Renal cortex interstitium (tissue), 11 donors: ENCODE measurements at regions not wholly inside any gene's neighbourhood (a gene's known extent, or its start where the extent isn't known, plus 50 kb on each side); places are given as distances from the start of the nearest gene placed in this dataset.
"Not testable (repeated sequence)": the region's sequence is repeated elsewhere in the genome, so short reads cannot be mapped to it uniquely, and the experiment has no call there.

ENCODE experiments used
- DNase-seq, 11 donors: peaks; one replicate each; pipeline ENCODE4 v3.0.0-alpha.2; 2013; ENCODE audit warnings: low read depth in 9 of 11, low spot score in 4 of 11; ENCODE audit errors: extremely low read depth in 1 of 11

DNA sequence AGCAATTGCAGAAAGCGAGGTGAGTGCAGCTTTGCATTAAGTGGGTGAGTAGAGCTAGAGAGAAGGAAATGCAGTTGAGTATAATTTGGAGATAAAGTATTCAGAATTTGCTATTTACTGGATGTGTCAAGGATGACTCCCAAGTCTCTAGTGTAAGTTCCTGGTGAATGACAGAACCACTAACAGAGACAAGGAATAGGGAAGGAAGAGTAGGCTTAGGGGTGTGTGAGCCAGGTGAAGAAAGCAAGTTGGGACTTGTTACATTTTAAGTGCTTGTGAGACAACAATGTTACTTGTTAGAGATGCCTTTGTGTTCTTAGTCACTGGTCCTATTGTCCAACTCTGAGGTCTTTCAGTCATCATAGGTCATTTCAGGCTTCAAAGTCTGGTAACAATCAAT, 70.8 kb downstream of the TBC1D26 start:
- not testable (repeated sequence) for DNase-seq

DNA sequence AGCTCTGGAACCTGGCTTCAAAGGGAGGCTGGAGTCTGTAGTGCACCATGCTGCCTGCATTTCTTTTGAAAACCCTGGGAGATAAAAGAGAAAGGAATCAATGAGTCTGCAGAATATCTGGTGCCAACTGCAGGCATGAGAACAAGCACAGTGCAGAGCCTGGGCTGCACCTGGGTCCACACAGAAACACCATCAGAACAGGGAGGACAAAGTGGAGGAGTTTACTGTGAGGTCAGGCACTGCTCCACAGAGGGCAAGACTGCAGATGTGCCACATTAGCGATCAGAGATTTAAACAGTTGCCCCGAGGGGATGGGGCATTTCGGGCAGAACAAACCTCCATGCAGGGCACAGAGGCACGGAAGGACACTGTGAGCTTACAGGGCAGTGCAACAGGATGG, 74.7 kb downstream of the TBC1D26 start:
- DNase-seq: not testable (repeated sequence)

DNA sequence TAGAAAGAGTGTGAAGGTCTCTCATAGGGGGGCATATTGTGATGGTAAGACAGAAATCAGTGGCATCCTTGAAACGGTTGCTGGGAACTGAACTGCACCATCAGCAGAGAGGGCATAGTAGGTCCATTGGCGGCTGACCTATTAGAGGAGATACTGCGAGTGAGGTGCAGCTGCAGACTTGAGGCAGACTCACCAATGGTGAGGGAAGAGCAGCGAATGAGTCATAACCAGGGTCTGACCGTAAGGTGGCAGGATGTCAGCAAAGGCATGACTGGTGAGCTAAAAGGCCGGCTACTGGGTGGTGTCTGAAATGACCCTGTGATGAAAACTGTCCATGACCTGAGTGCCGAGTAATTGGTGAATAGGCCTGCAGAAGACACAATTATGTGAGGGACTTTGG, 81.3 kb downstream of the TBC1D26 start:
- DNase-seq: not testable (repeated sequence)

DNA sequence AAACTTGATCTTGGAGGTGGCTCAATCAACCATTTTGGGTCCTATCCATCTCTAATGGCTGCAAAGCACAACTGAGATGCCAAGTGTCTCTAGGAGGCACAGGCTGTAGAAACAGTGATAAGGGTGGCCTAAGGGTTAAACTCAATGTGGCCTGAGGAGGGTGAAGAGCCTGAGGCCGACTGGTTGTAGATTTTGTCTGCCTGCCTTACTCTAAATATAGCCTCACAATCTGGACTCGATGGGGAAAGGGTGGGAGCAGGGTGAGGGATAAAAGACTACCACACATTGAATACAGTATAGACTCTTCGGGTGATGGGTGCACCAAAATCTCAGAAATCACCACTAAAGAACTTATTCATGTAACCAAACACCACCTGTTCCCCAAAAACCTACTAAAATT, 81.9 kb downstream of the TBC1D26 start:
- not testable (repeated sequence) for DNase-seq

DNA sequence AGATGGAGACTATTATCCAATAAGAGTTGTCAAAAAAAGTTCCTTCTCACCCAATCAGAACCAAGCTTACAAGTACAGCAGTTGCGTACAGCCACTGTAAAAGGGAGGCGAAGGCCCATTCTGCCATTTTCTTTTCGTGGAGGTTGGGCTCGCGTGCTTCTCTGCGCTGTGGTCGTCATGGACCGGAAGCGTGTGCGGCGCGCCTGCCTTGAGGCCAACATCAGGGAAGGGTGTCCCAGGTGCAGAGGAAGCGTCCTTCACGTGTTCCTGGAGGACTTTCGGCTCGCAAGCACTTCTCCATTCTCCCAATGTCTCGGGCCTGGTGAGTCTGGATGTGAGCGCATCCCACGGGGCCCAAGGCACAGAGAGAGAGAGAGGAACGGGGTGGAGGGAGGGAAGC, 85.8 kb downstream of the TBC1D26 start:
- not testable (repeated sequence) for DNase-seq

DNA sequence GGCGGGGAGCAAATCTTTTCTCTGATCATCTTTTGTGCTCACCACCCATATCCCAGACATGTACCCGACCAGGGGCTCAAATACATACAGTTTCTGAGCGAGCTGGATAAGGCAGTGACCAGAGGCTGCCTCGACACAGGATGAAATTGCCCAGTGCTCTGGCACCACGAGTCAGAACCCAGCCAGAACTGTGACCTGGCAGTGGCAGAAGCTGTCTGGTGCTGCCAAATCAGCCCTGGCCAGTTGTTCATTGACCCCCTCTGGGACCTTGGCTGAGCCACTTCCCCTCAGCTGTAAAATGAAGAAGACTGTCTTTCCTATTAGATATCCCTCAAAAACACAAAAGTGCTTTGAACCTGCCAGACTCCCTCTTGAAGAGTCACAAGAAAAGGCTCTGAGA, 90.2 kb downstream of the TBC1D26 start:
- not testable (repeated sequence) for DNase-seq

DNA sequence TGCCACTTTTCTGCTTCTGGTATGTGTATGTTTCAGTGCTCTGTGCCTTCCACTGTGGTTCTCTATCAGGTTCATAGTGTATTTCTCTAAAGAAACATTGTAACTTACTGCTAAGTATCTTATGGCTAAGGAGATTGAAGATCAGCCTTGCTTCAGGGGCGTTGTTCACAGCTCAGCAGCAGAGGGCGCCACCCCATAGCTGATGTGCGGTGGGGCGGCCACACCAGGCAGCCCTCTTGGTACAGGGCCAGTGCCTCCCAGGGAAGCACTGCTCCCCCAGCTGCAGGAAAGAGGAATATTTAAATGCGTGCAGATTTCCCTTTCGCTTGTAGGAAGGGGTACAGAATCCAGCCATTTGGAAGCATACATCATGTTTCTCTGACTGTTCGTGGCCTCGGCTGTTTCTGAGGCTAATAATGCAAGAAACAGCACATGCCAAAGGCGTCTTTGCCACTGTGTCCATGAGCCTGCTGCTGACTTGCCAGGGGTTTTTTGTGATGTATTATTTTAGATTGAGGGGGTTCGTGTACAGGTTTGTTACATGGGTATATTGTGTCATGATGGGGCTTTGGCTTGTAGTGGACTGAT, 96.7 kb downstream of the TBC1D26 start:
- DNase-seq: peak; percentile 20 to 61 (median 43)

DNA sequence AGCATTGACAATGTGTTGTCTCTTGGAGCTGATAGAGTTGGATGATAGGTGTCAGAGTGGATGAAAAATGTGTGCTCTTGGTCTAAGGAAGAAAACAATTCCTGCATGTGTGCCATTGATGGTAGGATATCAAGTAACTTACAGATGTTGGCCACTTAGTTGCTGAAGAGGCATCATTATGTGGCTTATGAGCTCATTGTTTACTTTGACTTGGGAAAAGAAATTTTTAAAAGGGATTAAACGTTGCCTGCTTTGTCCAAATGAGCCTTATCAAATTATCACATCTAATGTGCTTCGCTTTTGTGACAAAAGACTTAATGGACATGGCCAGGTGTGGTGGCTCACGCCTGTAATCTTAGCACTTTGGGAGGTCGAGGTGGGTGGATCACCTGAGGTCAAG, 98.1 kb downstream of the TBC1D26 start:
- DNase-seq: not testable (repeated sequence)

DNA sequence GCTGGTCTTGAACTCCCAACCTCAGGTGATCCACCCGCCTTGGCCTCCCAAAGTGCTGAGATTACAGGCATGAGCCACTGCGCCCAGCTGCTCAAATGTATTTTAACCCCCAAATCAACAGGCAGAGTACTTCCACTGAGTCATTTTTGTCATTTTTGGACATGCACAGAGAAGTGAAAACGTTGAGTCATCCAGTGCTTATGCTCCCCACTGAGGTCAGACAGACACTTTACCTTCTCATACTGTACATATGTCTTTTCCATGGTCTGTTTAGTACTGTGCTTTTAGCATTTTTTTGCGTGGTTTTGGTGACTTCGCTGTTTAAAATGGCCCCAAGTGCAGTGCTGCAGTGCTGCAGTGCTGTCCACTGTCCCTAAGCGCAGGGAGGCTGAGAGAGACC, 99.1 kb downstream of the TBC1D26 start:
- DNase-seq: not testable (repeated sequence)

DNA sequence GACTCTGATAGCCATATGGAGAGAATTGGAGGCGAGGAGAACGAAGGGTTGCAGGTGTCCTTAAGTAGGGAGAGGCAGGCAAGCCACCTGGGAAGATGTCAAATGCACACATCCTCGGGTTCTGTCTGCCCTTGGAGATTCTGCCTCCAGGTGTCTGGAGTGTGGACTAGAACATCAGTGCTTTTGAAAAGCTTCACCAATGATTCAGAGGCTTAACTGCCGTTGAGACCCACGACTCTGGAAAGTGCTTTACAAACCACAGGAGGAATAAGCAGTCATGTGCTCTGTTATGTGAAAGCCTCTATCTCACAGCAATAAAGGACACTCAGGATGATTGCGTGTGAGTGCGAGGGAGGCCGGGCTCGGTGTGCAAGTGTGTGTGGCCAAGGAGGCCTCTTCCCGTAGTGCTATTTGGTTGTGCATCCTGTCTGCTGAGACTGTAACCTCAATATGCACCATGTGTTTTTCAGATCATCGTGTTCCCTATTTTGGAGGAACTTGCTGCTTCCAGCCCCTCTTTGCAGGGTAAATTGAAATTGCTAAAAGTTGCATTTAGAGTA, 100.9 kb downstream of the TBC1D26 start:
- DNase-seq: not testable (repeated sequence)

DNA sequence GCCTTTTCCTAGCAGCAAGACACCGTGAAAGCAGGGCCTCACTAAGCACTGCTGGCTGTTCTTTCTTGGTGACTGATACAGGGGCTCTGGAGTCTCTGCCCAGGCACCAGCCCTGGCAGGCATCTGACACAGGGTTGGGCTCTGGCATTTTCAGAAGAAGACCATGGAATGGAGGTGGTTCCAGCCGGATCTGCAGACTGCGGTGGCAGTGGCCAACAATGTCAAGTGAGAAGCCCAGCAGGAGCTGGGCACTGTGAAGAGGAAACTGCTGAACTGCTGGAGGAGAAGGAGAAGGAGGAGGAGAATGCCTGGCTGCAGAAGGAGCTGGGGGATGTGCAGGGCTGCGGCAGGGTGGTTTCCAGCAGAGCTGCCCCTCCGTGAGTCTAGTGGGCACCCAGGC, 101.8 kb downstream of the TBC1D26 start:
- DNase-seq: not testable (repeated sequence)

DNA sequence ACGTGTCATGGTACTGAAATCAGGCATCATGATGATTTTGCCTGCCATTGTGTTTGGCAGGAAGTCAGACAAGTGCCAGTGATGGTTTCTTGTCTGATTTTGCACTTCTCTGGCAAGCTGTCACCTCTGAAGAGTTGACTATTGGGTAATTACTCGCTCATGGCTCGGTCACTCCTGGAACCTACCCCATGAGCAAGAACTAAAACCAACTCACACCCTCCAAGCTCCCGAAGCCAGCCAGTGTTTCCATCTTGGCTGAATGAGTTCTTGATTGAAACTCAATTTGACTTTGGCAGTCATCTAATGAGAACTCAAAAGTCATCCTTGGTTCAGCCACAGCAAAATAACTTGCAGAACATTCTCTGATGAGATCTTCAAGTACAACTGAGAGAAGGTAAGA, 103.4 kb downstream of the TBC1D26 start:
- DNase-seq: not testable (repeated sequence)

DNA sequence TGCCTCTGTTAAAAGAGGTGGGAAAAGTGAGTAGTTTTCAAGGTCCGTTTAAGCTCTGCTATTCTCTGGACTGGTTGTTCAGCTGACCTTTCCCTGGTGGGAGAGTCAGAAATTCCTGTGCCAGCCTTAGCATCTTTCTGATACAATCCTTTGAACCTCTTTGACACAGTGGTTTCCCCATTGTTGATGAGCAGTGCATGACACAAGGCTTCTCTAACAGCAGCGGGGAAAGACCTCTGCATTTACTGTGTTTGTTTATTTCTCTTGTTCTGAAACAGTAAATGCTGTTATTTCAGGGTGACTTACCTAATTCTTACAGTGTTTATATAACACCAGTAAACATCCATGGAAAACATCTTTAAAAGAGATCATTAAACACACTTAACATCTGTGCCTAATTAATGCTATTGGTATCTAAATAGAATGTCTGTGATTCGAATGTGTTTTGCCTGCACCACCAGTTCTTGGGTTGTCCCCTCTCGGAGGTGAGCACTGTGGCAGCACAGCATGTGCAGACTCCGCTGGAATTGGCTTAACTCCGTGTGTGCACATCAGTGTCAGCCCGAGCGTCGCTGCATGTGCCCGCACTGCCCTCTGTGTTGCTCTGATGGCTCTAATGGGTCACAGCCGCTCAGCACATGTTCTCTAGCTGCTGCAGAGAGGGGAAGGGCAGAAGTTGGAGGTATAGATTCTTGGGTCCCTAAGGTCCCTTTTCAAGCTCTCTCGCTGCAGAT, 104.3 kb downstream of the TBC1D26 start:
- not testable (repeated sequence) for DNase-seq

DNA sequence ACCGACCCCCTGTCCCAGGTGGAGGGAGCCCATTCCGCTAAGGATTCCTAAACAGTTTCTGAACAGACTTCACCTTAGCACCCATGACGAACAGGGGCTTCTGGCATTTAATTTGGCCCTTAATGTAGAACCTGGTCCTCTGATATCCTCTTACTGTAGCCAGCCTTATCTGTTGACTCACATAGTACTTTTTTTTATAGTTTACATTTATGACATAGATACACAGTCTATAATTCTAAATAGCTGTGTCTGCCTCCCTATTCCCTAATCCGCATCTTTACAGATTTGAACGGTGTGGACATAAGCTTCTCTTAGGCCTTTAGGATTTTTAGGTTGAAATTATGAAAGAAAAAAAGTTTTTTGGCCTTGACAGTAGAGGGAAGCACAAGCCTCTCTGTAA, 104.9 kb downstream of the TBC1D26 start:
- DNase-seq: not testable (repeated sequence)

DNA sequence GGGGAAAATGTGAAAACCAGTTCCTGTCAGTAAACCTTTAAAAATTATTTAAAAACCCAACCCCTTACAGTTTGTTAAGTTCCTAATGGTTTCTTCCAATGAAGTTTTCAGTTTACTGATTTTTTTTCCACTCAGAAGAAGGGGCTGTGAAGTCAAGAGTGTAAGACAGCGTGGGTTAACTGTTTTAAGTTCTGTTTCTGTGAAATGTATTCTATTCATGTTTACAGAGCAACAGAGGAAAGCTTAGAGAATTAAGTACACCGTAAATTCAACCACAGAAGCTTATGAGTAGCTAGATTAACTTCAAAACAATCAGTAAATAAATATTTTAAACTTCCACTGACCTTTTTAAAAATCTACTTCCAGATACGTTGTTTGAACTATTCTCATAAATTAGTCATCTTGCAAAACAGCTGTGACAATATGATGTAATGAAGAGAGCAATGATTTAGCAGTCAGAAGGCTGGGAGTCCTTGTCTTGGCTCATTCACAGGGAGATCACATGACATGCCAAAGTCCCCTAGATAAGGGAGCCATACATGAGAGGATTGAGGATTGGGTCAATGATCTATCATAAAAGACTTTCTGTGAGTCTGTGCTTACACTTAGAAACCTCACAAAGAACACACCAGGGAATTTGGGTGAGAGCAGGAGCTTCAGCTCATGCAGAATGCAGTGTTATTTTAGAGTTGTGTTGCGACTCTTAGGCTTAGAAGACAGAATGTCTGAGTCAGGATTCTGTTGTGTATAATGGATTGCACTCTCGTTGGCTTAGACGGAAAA, 97.3 kb upstream of the ADORA2B start:
- peak in 2 of 11 donors; percentile 9 for DNase-seq

DNA sequence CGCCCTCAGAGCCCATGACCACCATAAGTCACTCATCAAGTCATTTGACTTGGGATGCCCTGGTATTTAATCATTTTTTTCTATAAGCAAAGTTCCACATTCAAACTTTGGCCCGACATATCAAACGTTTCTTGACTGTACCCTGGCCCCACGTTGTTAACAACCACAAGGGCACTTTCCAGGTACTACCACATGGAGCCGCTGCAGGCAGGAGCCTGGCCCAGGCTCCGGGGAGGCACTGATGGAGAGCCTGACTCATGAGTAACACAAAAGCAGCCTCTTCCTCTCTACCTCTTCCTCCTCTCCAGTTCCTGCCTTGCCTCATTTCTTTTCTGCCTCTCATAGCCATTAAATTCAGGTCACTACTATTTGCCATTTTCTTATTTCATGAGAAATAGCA, 95.9 kb upstream of the ADORA2B start:
- not testable (repeated sequence) for DNase-seq

DNA sequence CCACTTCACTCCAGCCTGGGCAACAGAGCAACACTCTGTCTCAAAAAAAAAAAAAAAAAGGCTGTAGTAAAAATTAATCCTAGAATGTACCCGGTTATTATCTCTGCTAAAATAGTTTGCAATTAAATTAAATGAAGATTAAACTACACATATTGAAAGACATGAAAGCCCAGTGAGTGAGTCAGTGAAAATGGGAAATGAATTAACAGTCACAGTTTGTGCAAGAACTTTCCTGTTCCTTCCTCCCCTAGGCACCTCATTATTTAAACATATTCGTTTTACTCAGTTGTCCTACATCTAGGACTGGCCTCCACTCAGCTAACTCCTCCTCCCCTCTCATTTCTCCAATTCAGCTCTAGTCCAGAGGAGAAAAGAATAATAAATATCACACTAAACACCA, 94.9 kb upstream of the ADORA2B start:
- DNase-seq: not testable (repeated sequence)

DNA sequence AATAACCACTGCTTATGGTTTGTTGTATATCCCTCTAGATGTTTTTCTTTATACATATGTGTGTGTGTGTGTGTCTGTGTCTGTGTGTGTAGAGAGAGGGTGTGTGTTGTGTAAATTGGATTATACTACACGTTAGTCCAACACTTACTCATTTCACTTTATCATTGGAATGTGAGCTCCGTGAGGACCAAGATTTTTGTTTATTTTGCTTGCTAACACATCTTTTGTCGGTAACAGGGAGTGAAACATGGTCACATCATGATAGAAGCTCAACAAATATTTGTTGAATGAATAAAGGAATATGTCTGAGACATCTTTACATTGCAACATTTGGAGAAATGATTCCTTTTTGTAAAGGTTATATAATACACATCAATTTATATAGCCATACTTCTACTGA, 94.2 kb upstream of the ADORA2B start:
- not testable (repeated sequence) for DNase-seq

DNA sequence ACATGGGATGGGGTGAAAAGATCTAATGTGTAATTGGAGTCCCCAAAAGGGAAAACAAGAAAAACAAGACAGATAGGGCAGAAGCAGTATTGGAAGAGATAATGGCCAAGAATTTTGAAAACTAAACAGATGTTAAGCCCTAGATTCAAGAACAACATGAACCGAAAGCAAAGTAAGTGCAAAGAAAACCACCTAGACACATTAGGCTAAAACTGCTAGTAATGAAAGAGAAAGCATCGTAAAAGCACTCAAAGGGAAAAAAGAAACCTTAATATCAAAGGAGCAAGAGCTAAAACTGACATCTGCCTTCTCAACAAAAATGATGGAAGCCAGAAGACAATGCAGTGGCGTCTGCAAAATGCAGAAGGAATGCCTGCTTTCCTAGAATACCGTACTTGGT, 92.1 kb upstream of the ADORA2B start:
- not testable (repeated sequence) for DNase-seq

DNA sequence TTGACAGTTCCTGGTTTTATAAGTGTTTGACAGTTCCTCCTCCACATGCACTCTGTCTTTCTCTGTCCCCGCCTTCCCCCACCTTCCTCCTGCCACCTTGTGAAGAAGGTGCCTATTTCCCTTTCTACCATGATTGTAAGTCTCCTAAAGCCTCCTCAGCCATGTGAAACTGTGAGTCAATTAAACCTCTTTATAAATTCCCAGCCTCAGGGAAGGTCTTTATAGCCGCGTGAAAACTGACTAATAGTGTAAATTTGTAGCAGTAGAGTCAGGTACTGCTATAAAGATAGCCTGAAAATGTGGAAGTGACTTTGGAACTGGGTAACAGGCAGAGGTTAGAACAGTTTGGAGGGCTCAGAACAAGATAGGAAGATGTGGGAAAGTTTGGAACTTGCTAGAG, 88.7 kb upstream of the ADORA2B start:
- DNase-seq: not testable (repeated sequence)
